ENCODE measurements at regions not wholly inside any gene's neighbourhood (a gene's known extent, or its start where the extent isn't known, plus 50 kb on each side); places are given as distances from the start of the nearest gene placed in this dataset.

DNA sequence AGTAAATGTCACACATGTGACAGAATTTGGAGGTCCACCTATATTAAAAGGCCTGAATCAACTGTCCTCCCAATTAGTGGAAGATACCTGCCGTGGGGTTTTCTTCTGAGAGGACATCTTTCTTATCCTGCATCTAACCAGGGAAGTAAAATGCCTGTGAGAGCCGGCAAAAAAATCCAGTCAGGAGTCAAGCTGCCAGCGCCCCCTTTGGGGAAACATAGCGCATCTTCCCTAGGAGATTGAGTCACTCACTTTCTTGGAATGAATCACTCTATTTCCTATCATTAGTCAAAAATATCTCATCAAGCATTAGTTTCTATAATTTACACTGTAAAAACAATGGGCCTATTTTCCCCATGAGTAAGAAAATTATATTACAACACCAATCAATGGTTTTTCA is 66.4 kb upstream of the ANK3 start:
- no peaks in the 10 kb centered on the region for H4K20me1 ChIP-seq (ENCODE audit: control insufficient read depth, extremely low read depth, insufficient read depth, low read length)
- FAIRE-seq (no peak), DNase-seq (ENCODE audit: low read depth, low spot score) (no peak)
- no peak overlapping the region for H2AFZ ChIP-seq (ENCODE audit: control insufficient read depth, low read length)
- H3K27me3 ChIP-seq (ENCODE audit: control insufficient read depth, extremely low read depth, insufficient read depth, low read length), result no peaks in the 10 kb centered on the region
- H3K4me3 ChIP-seq (ENCODE audit: control insufficient read depth in 2 of 3, extremely low read depth in 1 of 3, insufficient read depth in 2 of 3, low read depth in 1 of 3, low read length in 3 of 3), result no peak overlapping the region
- no peak overlapping the region for H3K27ac ChIP-seq (ENCODE audit: control insufficient read depth, insufficient read depth, low read length)
- H3K9ac ChIP-seq (ENCODE audit: control insufficient read depth, extremely low read depth, insufficient read depth, low read length), result no peak overlapping the region
- H3K9me3 ChIP-seq (ENCODE audit: control insufficient read depth, low read depth, low read length), result no peaks in the 10 kb centered on the region
- no peak overlapping the region for H3K4me2 ChIP-seq (ENCODE audit: control insufficient read depth, extremely low read depth, insufficient read depth, low read depth, low read length)
- TF ChIP-seq, protein P1, sequence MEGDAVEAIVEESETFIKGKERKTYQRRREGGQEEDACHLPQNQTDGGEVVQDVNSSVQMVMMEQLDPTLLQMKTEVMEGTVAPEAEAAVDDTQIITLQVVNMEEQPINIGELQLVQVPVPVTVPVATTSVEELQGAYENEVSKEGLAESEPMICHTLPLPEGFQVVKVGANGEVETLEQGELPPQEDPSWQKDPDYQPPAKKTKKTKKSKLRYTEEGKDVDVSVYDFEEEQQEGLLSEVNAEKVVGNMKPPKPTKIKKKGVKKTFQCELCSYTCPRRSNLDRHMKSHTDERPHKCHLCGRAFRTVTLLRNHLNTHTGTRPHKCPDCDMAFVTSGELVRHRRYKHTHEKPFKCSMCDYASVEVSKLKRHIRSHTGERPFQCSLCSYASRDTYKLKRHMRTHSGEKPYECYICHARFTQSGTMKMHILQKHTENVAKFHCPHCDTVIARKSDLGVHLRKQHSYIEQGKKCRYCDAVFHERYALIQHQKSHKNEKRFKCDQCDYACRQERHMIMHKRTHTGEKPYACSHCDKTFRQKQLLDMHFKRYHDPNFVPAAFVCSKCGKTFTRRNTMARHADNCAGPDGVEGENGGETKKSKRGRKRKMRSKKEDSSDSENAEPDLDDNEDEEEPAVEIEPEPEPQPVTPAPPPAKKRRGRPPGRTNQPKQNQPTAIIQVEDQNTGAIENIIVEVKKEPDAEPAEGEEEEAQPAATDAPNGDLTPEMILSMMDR (optimal IDR thresholded peaks at IDR 0.05 in 1 of 3, IDR thresholded peaks at IDR 0.05 in 1 of 3, conservative IDR thresholded peaks at IDR 0.05 in 1 of 3; ENCODE audit: extremely low read depth in 1 of 3, insufficient read depth in 2 of 3, low read length in 3 of 3), result peak in 1 of 3 experiments; percentile 8
- no peak for TF ChIP-seq EZH2 (IDR thresholded peaks at IDR 0.05; ENCODE audit: low read length)
- no peaks in the 10 kb centered on the region for H3K79me2 ChIP-seq (ENCODE audit: control insufficient read depth, insufficient read depth, low read length)
- dilution Hi-C loops (cut with MboI; ENCODE audit: extremely low pct_ligation_motif_present, low sequenced_read_pairs), result no loop called here
- no peaks in the 10 kb centered on the region for H3K36me3 ChIP-seq (ENCODE audit: control insufficient read depth in 2 of 2, extremely low read depth in 1 of 2, insufficient read depth in 2 of 2, low read length in 2 of 2)
- H3K9me1 ChIP-seq (ENCODE audit: control insufficient read depth, extremely low read depth, insufficient read depth, low read length), result no peaks in the 10 kb centered on the region
- no peaks in the 10 kb centered on the region for H3K4me1 ChIP-seq (ENCODE audit: control insufficient read depth, extremely low read depth, insufficient read depth, low read length)

DNA sequence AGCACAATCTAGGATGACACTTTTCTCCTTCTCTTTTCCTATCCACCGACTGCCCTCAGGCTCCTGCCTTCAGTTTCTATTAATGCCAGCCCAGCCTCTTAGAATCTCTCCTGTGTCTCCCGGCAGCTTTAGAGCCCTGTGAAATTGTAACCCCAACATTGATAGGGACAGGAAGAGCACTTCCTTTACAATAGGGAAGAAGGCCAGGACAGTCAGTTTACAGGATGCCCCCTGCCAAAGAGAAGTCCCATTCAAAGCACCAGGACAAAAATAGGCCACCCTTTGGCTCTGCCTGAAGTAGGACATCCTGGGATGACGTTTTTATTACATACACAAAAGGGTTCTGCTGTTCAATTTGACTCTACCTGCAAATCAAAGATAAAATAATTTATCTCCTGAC is 64.7 kb upstream of the ANK3 start:
- Histone ChIP-seq H3K36me3 (ENCODE audit: control insufficient read depth in 2 of 2, extremely low read depth in 1 of 2, insufficient read depth in 2 of 2, low read length in 2 of 2) (no peaks in the 10 kb centered on the region), H2AFZ (ENCODE audit: control insufficient read depth, low read length) (no peak overlapping the region), H3K4me2 (ENCODE audit: control insufficient read depth, extremely low read depth, insufficient read depth, low read depth, low read length) (no peak overlapping the region), H3K9ac (ENCODE audit: control insufficient read depth, extremely low read depth, insufficient read depth, low read length) (no peak overlapping the region), H3K27ac (ENCODE audit: control insufficient read depth, insufficient read depth, low read length) (no peak overlapping the region), H3K27me3 (ENCODE audit: control insufficient read depth, extremely low read depth, insufficient read depth, low read length) (no peaks in the 10 kb centered on the region), H3K9me3 (ENCODE audit: control insufficient read depth, low read depth, low read length) (no peaks in the 10 kb centered on the region), H3K79me2 (ENCODE audit: control insufficient read depth, insufficient read depth, low read length) (no peaks in the 10 kb centered on the region), H4K20me1 (ENCODE audit: control insufficient read depth, extremely low read depth, insufficient read depth, low read length) (no peaks in the 10 kb centered on the region), H3K4me3 (ENCODE audit: control insufficient read depth in 2 of 3, extremely low read depth in 1 of 3, insufficient read depth in 2 of 3, low read depth in 1 of 3, low read length in 3 of 3) (no peak overlapping the region), H3K9me1 (ENCODE audit: control insufficient read depth, extremely low read depth, insufficient read depth, low read length) (no peaks in the 10 kb centered on the region), H3K4me1 (ENCODE audit: control insufficient read depth, extremely low read depth, insufficient read depth, low read length) (no peaks in the 10 kb centered on the region)
- TF ChIP-seq, protein P1 (optimal IDR thresholded peaks at IDR 0.05 in 1 of 3, IDR thresholded peaks at IDR 0.05 in 1 of 3, conservative IDR thresholded peaks at IDR 0.05 in 1 of 3; ENCODE audit: extremely low read depth in 1 of 3, insufficient read depth in 2 of 3, low read length in 3 of 3), result no peak
- no peak for TF ChIP-seq EZH2 (IDR thresholded peaks at IDR 0.05; ENCODE audit: low read length)
- no peak for FAIRE-seq
- no peak for DNase-seq (ENCODE audit: low read depth, low spot score)
- dilution Hi-C loops (cut with MboI; ENCODE audit: extremely low pct_ligation_motif_present, low sequenced_read_pairs), result loop anchor here (5.0 kb wide), 1 partner anchor 98 kb away; no protein-coding TSS in a partner anchor
